Hepatocyte (in vitro differentiated cells): ENCODE measurements at regions not wholly inside any gene's neighbourhood (a gene's known extent, or its start where the extent isn't known, plus 50 kb on each side); places are given as distances from the start of the nearest gene placed in this dataset.

Experiments
- DNase-seq: peaks from one replicate; pipeline ENCODE4 v3.0.0-alpha.2; 2016; ENCODE audit warnings: low spot score
- H2AFZ ChIP-seq: fragments of 200-600 bp; sonication (generic); 2 replicates; pipeline ENCODE4 v1.6.0; 2016; ENCODE audit warnings: antibody characterized with exemption, mild to moderate bottlenecking
- H3K27ac ChIP-seq: fragments of 200-600 bp; sonication (generic); 2 replicates; pipeline ENCODE4 v1.5.1; 2016; ENCODE audit warnings: mild to moderate bottlenecking
- H3K27me3 ChIP-seq: fragments of 200-600 bp; sonication (generic); 2 replicates; pipeline ENCODE4 v1.6.1; 2016
- H3K36me3 ChIP-seq: fragments of 200-600 bp; sonication (generic); replicated peaks from 2 replicates; pipeline ENCODE4 v1.5.1; 2016; ENCODE audit warnings: low read depth; ENCODE audit not compliant: insufficient read depth
- H3K4me1 ChIP-seq: fragments of 200-600 bp; sonication (generic); 2 replicates; pipeline ENCODE4 v1.5.1; 2016; ENCODE audit warnings: mild to moderate bottlenecking, moderate library complexity; ENCODE audit not compliant: insufficient read depth
- H3K4me2 ChIP-seq: fragments of 200-600 bp; sonication (generic); 2 replicates; pipeline ENCODE4 v1.6.0; 2016
- H3K4me3 ChIP-seq: fragments of 200-600 bp; sonication (generic); 2 replicates; pipeline ENCODE4 v1.5.1; 2016; ENCODE audit warnings: mild to moderate bottlenecking
- H3K79me2 ChIP-seq: fragments of 200-600 bp; sonication (generic); 2 replicates; pipeline ENCODE4 v1.6.0; 2017; ENCODE audit warnings: mild to moderate bottlenecking
- H3K9me2 ChIP-seq: fragments of 200-600 bp; sonication (generic); replicated peaks from 2 replicates; pipeline ENCODE4 v1.6.0; 2017; ENCODE audit warnings: mild to moderate bottlenecking; ENCODE audit not compliant: insufficient read depth
- H3K9me3 ChIP-seq: fragments of 200-600 bp; sonication (generic); 2 replicates; pipeline ENCODE4 v1.5.1; 2016; ENCODE audit warnings: low read depth, mild to moderate bottlenecking
- H4K20me1 ChIP-seq: fragments of 200-600 bp; sonication (generic); 2 replicates; pipeline ENCODE4 v1.6.0; 2016; ENCODE audit warnings: mild to moderate bottlenecking; ENCODE audit not compliant: insufficient read depth, poor library complexity, severe bottlenecking
- EZH2 ChIP-seq: fragments of 200-600 bp; sonication (generic); IDR thresholded peaks from 2 replicates; pipeline ENCODE4 v1.6.1; 2016; ENCODE audit warnings: antibody characterized with exemption, mild to moderate bottlenecking, borderline replicate concordance
- EZH2phosphoT487 ChIP-seq: fragments of 200-600 bp; sonication (generic); IDR thresholded peaks from one replicate; pipeline ENCODE4 v1.6.1; 2018; ENCODE audit warnings: antibody characterized with exemption, mild to moderate bottlenecking, low read depth, moderate library complexity; ENCODE audit not compliant: unreplicated experiment, severe bottlenecking
- WGBS: methylation state at CpG from one replicate; pipeline ENCODE4 v1.1.6; 2016; ENCODE audit warnings: low lambda C conversion rate; ENCODE audit errors: missing lambda C conversion rate; 5-methylcytosine and 5-hydroxymethylcytosine counted together
- TF ChIP-seq, protein P1 (sequence below): fragments of 200-600 bp; sonication (generic); IDR thresholded peaks from 2 replicates; pipeline ENCODE4 v1.5.1; 2016; ENCODE audit warnings: antibody characterized with exemption, mild to moderate bottlenecking; ENCODE audit not compliant: poor library complexity

DNA sequence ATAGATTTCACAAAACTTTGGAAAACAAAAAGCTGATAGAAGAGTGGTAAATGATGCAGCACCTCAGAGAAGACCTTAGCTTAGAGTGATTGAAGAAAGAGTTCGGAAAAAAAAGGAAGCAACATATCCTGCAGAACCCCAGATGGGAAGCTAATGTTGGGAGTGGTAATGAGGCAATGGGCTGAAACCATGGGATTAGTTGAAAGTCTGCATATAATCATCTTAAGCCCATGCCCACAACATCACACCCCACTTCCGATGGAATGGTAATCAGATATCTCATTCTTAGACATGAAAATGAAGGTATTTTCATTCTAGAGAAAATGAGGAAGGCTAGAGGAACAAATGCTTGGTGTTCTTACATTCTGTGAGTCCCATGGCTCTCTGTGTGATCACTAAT is 146.3 kb upstream of the ADAMTS3 start:
- TF ChIP-seq EZH2, result no peak
- TF ChIP-seq, protein P1, sequence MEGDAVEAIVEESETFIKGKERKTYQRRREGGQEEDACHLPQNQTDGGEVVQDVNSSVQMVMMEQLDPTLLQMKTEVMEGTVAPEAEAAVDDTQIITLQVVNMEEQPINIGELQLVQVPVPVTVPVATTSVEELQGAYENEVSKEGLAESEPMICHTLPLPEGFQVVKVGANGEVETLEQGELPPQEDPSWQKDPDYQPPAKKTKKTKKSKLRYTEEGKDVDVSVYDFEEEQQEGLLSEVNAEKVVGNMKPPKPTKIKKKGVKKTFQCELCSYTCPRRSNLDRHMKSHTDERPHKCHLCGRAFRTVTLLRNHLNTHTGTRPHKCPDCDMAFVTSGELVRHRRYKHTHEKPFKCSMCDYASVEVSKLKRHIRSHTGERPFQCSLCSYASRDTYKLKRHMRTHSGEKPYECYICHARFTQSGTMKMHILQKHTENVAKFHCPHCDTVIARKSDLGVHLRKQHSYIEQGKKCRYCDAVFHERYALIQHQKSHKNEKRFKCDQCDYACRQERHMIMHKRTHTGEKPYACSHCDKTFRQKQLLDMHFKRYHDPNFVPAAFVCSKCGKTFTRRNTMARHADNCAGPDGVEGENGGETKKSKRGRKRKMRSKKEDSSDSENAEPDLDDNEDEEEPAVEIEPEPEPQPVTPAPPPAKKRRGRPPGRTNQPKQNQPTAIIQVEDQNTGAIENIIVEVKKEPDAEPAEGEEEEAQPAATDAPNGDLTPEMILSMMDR, result no peak
- no peak for TF ChIP-seq EZH2phosphoT487
- no peak overlapping the region for H3K27ac ChIP-seq
- H3K36me3 ChIP-seq, result no peaks in the 10 kb centered on the region
- no peak overlapping the region for H2AFZ ChIP-seq
- no peaks in the 10 kb centered on the region for H4K20me1 ChIP-seq
- WGBS, result 79% methylated on average over 2 of the region's 2 CpGs
- H3K9me2 ChIP-seq, result no peaks in the 10 kb centered on the region
- DNase-seq, result no peak
- no peaks in the 10 kb centered on the region for H3K9me3 ChIP-seq
- no peak overlapping the region for H3K4me3 ChIP-seq
- H3K4me2 ChIP-seq, result no peak overlapping the region
- H3K79me2 ChIP-seq, result no peaks in the 10 kb centered on the region
- no peaks in the 10 kb centered on the region for H3K27me3 ChIP-seq
- no peaks in the 10 kb centered on the region for H3K4me1 ChIP-seq

DNA sequence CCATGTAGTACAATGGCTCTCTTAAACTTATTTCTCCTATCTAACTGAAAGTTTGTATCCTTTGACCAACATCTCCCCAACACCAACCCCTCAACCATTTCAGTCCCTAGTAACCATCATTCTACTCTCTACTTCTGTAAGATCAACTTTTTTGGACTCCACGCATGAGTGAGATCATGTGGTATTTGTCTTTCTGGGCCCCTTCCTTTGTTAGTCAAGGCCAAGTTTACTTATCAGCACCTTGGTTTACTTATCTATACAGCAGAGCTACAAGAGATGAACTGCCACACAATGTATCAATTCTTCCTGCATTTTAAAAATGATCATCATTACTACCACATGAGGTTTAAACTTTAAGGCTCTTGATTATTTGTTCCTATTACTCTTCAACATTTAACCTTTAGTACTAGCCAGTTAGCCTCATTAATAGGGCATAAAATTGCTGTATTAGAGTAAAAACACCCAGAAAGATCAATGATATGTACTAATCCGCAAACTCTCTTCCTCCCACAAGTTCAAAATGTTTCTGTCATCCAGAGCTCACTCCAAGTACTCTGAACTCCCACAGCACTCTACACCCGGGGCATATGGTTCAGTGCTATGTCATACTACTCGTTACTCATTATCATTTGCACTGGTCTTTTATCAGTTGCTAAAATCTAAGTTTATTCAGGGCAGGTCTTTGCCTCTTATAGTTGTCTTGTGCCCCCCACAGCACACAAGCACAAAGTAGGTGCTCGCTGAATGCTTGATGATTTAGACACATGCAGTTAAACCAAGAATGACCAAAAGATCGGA is 145.7 kb upstream of the ADAMTS3 start:
- H2AFZ ChIP-seq, result no peak overlapping the region
- H3K4me2 ChIP-seq, result no peak overlapping the region
- no peak overlapping the region for H3K4me3 ChIP-seq
- WGBS, result 78% methylated on average over 6 of the region's 6 CpGs
- no peaks in the 10 kb centered on the region for H3K4me1 ChIP-seq
- no peaks in the 10 kb centered on the region for H3K27me3 ChIP-seq
- no peaks in the 10 kb centered on the region for H3K9me3 ChIP-seq
- no peaks in the 10 kb centered on the region for H3K36me3 ChIP-seq
- H3K79me2 ChIP-seq, result no peaks in the 10 kb centered on the region
- H3K9me2 ChIP-seq, result no peaks in the 10 kb centered on the region
- H3K27ac ChIP-seq, result no peak overlapping the region
- no peaks in the 10 kb centered on the region for H4K20me1 ChIP-seq
- DNase-seq, result no peak
- TF ChIP-seq EZH2phosphoT487, result no peak
- TF ChIP-seq, protein P1, result no peak

DNA sequence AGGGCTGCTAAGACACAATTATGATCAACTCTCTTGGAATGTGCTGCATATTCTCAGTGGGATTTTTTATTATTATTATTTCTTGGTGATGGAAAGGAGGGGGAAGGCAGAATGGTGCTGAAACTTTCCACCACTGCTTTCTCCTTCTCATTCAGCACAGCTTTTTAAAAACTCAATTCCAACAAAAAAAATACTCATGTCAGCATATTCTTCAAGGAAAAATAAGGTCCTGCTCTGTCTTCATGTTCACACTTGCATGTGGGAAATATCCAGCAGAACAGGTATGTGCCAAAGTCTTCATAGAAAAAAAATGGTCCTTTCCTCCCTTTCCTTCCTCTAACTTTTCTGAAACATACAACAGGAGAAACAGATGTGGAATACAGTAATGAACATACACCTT is 144.0 kb upstream of the ADAMTS3 start:
- Histone ChIP-seq H3K4me1 (no peaks in the 10 kb centered on the region), H3K9me2 (no peaks in the 10 kb centered on the region), H3K36me3 (no peaks in the 10 kb centered on the region), H3K4me3 (no peak overlapping the region), H2AFZ (no peak overlapping the region), H3K27ac (no peak overlapping the region), H3K4me2 (no peak overlapping the region), H3K27me3 (no peaks in the 10 kb centered on the region), H3K9me3 (no peaks in the 10 kb centered on the region), H3K79me2 (no peaks in the 10 kb centered on the region), H4K20me1 (no peaks in the 10 kb centered on the region)
- no peak for DNase-seq
- TF ChIP-seq EZH2 (no peak), EZH2phosphoT487 (no peak)
- TF ChIP-seq, protein P1, result no peak
